HEK293 (cell line): ENCODE measurements at regions not wholly inside any gene's neighbourhood (a gene's known extent, or its start where the extent isn't known, plus 50 kb on each side); places are given as distances from the start of the nearest gene placed in this dataset.

Experiments
- CTCF ChIA-PET: fragments of 350-600 bp; formaldehyde crosslinking; extraction: SDS; loops from one replicate; lab custom pipeline; 2021; ENCODE audit warnings: antibody characterized with exemption; lab: Yijun Ruan, JAX
- POLR2A ChIA-PET: fragments of 300-600 bp; formaldehyde crosslinking; extraction: SDS; loops from one replicate; lab custom pipeline; 2020; ENCODE audit warnings: antibody characterized with exemption, inconsistent platforms; lab: Yijun Ruan, JAX
- H3K27ac ChIP-seq: fragments of 200-500 bp; sonication (Bioruptor generic); 2 replicates; pipeline ENCODE4 v1.5.1; 2014; ENCODE audit warnings: low read depth, low read length, control low read depth, inconsistent platforms; ENCODE audit errors: extremely low read depth
- H3K36me3 ChIP-seq, 2 experiments: fragments of 200-500 bp in 1 of 2; sonication (Bioruptor generic) in 1 of 2; 1 replicate in 1 of 2; 2 replicates in 1 of 2; pipeline ENCODE4 v1.5.1; 2014 to 2017; ENCODE audit warnings: inconsistent platforms in 2 of 2, low read length in 2 of 2; ENCODE audit not compliant: control insufficient read depth in 2 of 2, insufficient read depth in 1 of 2
- H3K4me1 ChIP-seq: fragments of 200-500 bp; sonication (Bioruptor generic); 2 replicates; pipeline ENCODE4 v1.5.1; 2014; ENCODE audit warnings: mild to moderate bottlenecking, low read length, inconsistent platforms; ENCODE audit not compliant: control insufficient read depth, insufficient read depth
- H3K4me3 ChIP-seq: 2 replicates; pipeline ENCODE4 v1.5.1; 2011; ENCODE audit warnings: low read depth, mild to moderate bottlenecking, control low read depth, low read length, moderate library complexity
- H3K9me3 ChIP-seq: fragments of 200-500 bp; sonication (Bioruptor generic); 2 replicates; pipeline ENCODE4 v1.5.1; 2014; ENCODE audit warnings: low read depth, low read length, inconsistent platforms; ENCODE audit not compliant: control insufficient read depth, insufficient read depth
- KLF17 ChIP-seq: fragments of 450-650 bp; formaldehyde crosslinking; IDR thresholded peaks from 2 replicates; pipeline ENCODE4 v1.5.1; 2016; ENCODE audit warnings: missing biosample characterization, missing genetic modification characterization
- PRDM2 ChIP-seq: fragments of 450-650 bp; formaldehyde crosslinking; IDR thresholded peaks from 2 replicates; pipeline ENCODE4 v1.5.1; 2016; ENCODE audit warnings: missing biosample characterization, missing genetic modification characterization, borderline replicate concordance
- SETDB1 ChIP-seq: IDR thresholded peaks from one replicate; pipeline ENCODE4 v1.6.1; 2017; ENCODE audit warnings: mild to moderate bottlenecking, low read length, moderate library complexity, mixed read lengths; ENCODE audit not compliant: insufficient read length
- TCF7L2 ChIP-seq: IDR thresholded peaks from 2 replicates; pipeline ENCODE4 v1.6.1; 2011; ENCODE audit warnings: low read depth, mild to moderate bottlenecking, inconsistent platforms, low read length, moderate library complexity, borderline replicate concordance
- ZBTB8A ChIP-seq: fragments of 450-650 bp; formaldehyde crosslinking; IDR thresholded peaks from 2 replicates; pipeline ENCODE4 v1.5.1; 2016; ENCODE audit warnings: missing biosample characterization, missing genetic modification characterization
- ZFP37 ChIP-seq: fragments of 450-650 bp; formaldehyde crosslinking; IDR thresholded peaks from 2 replicates; pipeline ENCODE4 v1.5.1; 2016; ENCODE audit warnings: missing biosample characterization, missing genetic modification characterization
- ZFP69B ChIP-seq: fragments of 450-650 bp; formaldehyde crosslinking; IDR thresholded peaks from 2 replicates; pipeline ENCODE4 v1.5.1; 2016; ENCODE audit warnings: missing biosample characterization, missing genetic modification characterization
- ZNF146 ChIP-seq: fragments of 450-650 bp; formaldehyde crosslinking; IDR thresholded peaks from 2 replicates; pipeline ENCODE4 v1.5.1; 2016; ENCODE audit warnings: missing biosample characterization, missing genetic modification characterization
- ZNF16 ChIP-seq: fragments of 450-650 bp; formaldehyde crosslinking; IDR thresholded peaks from 2 replicates; pipeline ENCODE4 v1.5.1; 2016; ENCODE audit warnings: low read depth, missing biosample characterization, missing genetic modification characterization
- ZNF239 ChIP-seq: fragments of 450-650 bp; formaldehyde crosslinking; IDR thresholded peaks from 2 replicates; pipeline ENCODE4 v1.5.1; 2016; ENCODE audit warnings: missing biosample characterization, missing genetic modification characterization
- ZNF248 ChIP-seq: fragments of 450-650 bp; formaldehyde crosslinking; IDR thresholded peaks from 2 replicates; pipeline ENCODE4 v1.5.1; 2017; ENCODE audit warnings: missing biosample characterization, missing genetic modification characterization
- ZNF292 ChIP-seq: fragments of 450-650 bp; formaldehyde crosslinking; IDR thresholded peaks from 2 replicates; pipeline ENCODE4 v1.5.1; 2016; ENCODE audit warnings: low read depth, missing biosample characterization, missing genetic modification characterization, borderline replicate concordance
- ZNF391 ChIP-seq: fragments of 450-650 bp; formaldehyde crosslinking; IDR thresholded peaks from 2 replicates; pipeline ENCODE4 v1.5.1; 2016; ENCODE audit warnings: low read depth, missing biosample characterization, missing genetic modification characterization, borderline replicate concordance
- ZNF510 ChIP-seq: fragments of 450-650 bp; formaldehyde crosslinking; IDR thresholded peaks from 2 replicates; pipeline ENCODE4 v1.5.1; 2018; ENCODE audit warnings: mild to moderate bottlenecking, missing genetic modification characterization, missing biosample characterization; ENCODE audit not compliant: insufficient replicate concordance
- ZNF596 ChIP-seq: fragments of 450-650 bp; IDR thresholded peaks from 2 replicates; pipeline ENCODE4 v1.5.0; 2018; ENCODE audit warnings: missing biosample characterization, mild to moderate bottlenecking, missing genetic modification characterization, moderate library complexity
- ZNF610 ChIP-seq: fragments of 450-650 bp; formaldehyde crosslinking; IDR thresholded peaks from 2 replicates; pipeline ENCODE4 v1.5.1; 2016; ENCODE audit warnings: missing biosample characterization, missing genetic modification characterization, borderline replicate concordance
- ZNF777 ChIP-seq: fragments of 450-650 bp; formaldehyde crosslinking; IDR thresholded peaks from 2 replicates; pipeline ENCODE4 v1.5.1; 2017; ENCODE audit warnings: missing biosample characterization, missing genetic modification characterization, borderline replicate concordance
- ZNF837 ChIP-seq: fragments of 450-650 bp; formaldehyde crosslinking; IDR thresholded peaks from 2 replicates; pipeline ENCODE4 v1.5.1; 2016; ENCODE audit warnings: missing biosample characterization, missing genetic modification characterization
- ZSCAN23 ChIP-seq: fragments of 450-650 bp; formaldehyde crosslinking; IDR thresholded peaks from 2 replicates; pipeline ENCODE4 v1.5.1; 2016; ENCODE audit warnings: missing biosample characterization, missing genetic modification characterization
- ZSCAN30 ChIP-seq: fragments of 450-650 bp; IDR thresholded peaks from 2 replicates; pipeline ENCODE4 v1.5.1; 2018; ENCODE audit warnings: missing biosample characterization, mild to moderate bottlenecking, missing genetic modification characterization, moderate library complexity
- TF ChIP-seq, protein P1 (sequence below): fragments of 450-650 bp; formaldehyde crosslinking; IDR thresholded peaks from 2 replicates; pipeline ENCODE4 v1.5.1; 2016; ENCODE audit warnings: missing biosample characterization, missing genetic modification characterization
- TF ChIP-seq, protein P2 (sequence below): fragments of 450-650 bp; formaldehyde crosslinking; IDR thresholded peaks from 2 replicates; pipeline ENCODE4 v1.5.1; 2016; ENCODE audit warnings: missing biosample characterization, missing genetic modification characterization
- TF ChIP-seq, protein P3 (sequence below): fragments of 450-650 bp; formaldehyde crosslinking; IDR thresholded peaks from 2 replicates; pipeline ENCODE4 v1.5.1; 2016; ENCODE audit warnings: missing biosample characterization, missing genetic modification characterization

DNA sequence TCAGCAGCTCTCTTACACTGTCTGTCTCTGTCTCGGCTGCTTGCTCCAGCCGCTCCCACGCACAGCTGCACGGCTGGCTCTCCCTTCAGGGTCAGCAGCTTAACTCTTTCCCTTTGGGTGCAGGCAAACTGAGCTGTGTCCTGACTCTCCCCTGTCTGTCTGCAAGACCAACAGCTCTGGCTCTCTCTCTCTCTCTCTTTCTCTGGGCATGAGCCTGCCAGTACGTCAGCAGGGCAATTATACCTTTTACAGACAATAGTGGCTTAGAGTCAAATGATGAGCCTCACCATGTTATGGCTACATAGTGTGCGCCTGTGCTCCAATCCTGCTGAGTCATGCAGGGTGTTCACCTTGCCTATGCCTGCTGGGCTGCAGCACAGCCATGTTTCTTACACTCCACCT, 120.5 kb upstream of the DDHD1 start (continued):
- TF ChIP-seq PRDM2 (tag by site-specific recombination) (no peak), ZNF146 (no peak), ZNF510 (tag by site-specific recombination) (no peak), TCF7L2 (no peak), ZNF610 (no peak)

- CTCF ChIA-PET, result no interaction called here
These were observed 111.9 kb upstream of the DDHD1 start for GRCh38 chr14:53265025-53265424.

More at GRCh38 chr14:53265025-53265424, 111.9 kb upstream of the DDHD1 start:
- Histone ChIP-seq H3K36me3 (no peaks in the 10 kb centered on the region), H3K9me3 (no peaks in the 10 kb centered on the region), H3K4me1 (no peaks in the 10 kb centered on the region), H3K27ac (no peak overlapping the region), H3K4me3 (no peak overlapping the region)
- POLR2A ChIA-PET, result no interaction called here
- TF ChIP-seq ZBTB8A (tag by site-specific recombination) (no peak), ZNF596 (tag by site-specific recombination) (no peak), ZNF837 (tag by site-specific recombination) (no peak), ZNF16 (tag by site-specific recombination) (no peak), KLF17 (tag by site-specific recombination) (no peak), ZNF391 (tag by site-specific recombination) (no peak), ZNF239 (tag by site-specific recombination) (no peak), ZNF777 (tag by site-specific recombination) (no peak), ZSCAN23 (tag by site-specific recombination) (no peak), SETDB1 (no peak), ZSCAN30 (tag by site-specific recombination) (no peak), ZFP69B (no peak), ZNF292 (tag by site-specific recombination) (no peak), ZNF248 (tag by site-specific recombination) (no peak), ZFP37 (tag by site-specific recombination) (no peak)
- TF ChIP-seq, protein P1, sequence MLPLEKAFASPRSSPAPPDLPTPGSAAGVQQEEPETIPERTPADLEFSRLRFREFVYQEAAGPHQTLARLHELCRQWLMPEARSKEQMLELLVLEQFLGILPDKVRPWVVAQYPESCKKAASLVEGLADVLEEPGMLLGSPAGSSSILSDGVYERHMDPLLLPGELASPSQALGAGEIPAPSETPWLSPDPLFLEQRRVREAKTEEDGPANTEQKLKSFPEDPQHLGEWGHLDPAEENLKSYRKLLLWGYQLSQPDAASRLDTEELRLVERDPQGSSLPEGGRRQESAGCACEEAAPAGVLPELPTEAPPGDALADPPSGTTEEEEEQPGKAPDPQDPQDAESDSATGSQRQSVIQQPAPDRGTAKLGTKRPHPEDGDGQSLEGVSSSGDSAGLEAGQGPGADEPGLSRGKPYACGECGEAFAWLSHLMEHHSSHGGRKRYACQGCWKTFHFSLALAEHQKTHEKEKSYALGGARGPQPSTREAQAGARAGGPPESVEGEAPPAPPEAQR (tag by site-specific recombination), result no peak
- TF ChIP-seq, protein P2, sequence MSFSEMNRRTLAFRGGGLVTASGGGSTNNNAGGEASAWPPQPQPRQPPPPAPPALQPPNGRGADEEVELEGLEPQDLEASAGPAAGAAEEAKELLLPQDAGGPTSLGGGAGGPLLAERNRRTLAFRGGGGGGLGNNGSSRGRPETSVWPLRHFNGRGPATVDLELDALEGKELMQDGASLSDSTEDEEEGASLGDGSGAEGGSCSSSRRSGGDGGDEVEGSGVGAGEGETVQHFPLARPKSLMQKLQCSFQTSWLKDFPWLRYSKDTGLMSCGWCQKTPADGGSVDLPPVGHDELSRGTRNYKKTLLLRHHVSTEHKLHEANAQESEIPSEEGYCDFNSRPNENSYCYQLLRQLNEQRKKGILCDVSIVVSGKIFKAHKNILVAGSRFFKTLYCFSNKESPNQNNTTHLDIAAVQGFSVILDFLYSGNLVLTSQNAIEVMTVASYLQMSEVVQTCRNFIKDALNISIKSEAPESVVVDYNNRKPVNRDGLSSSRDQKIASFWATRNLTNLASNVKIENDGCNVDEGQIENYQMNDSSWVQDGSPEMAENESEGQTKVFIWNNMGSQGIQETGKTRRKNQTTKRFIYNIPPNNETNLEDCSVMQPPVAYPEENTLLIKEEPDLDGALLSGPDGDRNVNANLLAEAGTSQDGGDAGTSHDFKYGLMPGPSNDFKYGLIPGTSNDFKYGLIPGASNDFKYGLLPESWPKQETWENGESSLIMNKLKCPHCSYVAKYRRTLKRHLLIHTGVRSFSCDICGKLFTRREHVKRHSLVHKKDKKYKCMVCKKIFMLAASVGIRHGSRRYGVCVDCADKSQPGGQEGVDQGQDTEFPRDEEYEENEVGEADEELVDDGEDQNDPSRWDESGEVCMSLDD (tag by site-specific recombination), result no peak
- TF ChIP-seq, protein P3, sequence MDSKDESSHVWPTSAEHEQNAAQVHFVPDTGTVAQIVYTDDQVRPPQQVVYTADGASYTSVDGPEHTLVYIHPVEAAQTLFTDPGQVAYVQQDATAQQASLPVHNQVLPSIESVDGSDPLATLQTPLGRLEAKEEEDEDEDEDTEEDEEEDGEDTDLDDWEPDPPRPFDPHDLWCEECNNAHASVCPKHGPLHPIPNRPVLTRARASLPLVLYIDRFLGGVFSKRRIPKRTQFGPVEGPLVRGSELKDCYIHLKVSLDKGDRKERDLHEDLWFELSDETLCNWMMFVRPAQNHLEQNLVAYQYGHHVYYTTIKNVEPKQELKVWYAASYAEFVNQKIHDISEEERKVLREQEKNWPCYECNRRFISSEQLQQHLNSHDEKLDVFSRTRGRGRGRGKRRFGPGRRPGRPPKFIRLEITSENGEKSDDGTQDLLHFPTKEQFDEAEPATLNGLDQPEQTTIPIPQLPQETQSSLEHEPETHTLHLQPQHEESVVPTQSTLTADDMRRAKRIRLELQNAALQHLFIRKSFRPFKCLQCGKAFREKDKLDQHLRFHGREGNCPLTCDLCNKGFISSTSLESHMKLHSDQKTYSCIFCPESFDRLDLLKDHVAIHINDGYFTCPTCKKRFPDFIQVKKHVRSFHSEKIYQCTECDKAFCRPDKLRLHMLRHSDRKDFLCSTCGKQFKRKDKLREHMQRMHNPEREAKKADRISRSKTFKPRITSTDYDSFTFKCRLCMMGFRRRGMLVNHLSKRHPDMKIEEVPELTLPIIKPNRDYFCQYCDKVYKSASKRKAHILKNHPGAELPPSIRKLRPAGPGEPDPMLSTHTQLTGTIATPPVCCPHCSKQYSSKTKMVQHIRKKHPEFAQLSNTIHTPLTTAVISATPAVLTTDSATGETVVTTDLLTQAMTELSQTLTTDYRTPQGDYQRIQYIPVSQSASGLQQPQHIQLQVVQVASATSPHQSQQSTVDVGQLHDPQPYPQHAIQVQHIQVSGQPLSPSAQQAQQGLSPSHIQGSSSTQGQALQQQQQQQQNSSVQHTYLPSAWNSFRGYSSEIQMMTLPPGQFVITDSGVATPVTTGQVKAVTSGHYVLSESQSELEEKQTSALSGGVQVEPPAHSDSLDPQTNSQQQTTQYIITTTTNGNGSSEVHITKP (tag by site-specific recombination), result no peak
